HepG2 (cell line): ENCODE measurements at regions not wholly inside any gene's neighbourhood (a gene's known extent, or its start where the extent isn't known, plus 50 kb on each side); places are given as distances from the start of the nearest gene placed in this dataset.

Source experiments
- ATAC-seq: fragments of 200-7000 bp; cut with Tn5 transposase; 3 replicates; pipeline ENCODE4 v1.9.1; 2020; ENCODE audit warnings: mild to moderate bottlenecking, moderate library complexity
- BruUV-seq: library from RNA; stranded (reverse); fragments of 400-500 nt; replicated peaks from 2 replicates; lab custom pipeline; 2021; lab: Mats Ljungman, UMichigan
- CTCF ChIA-PET: fragments of 300-600 bp; formaldehyde crosslinking; extraction: SDS; loops from one replicate; lab custom pipeline; 2021; ENCODE audit warnings: low total read pairs, inconsistent platforms, low intra/inter-chr PET ratio; lab: Yijun Ruan, JAX
- POLR2A ChIA-PET: fragments of 350-600 bp; sonication (Branson Sonifier 250); formaldehyde crosslinking; loops from one replicate; lab custom pipeline; 2020; ENCODE audit warnings: antibody characterized with exemption, inconsistent platforms; lab: Yijun Ruan, JAX
- DNase-seq: peaks from one replicate; pipeline ENCODE4 v3.0.0-alpha.2; 2015; ENCODE audit warnings: low spot score
- FAIRE-seq: peaks from 3 replicates; lab custom pipeline; 2011; peaks lifted over from hg19 to GRCh38; lab: Jason Lieb, UNC
- H2AFZ ChIP-seq: one replicate; pipeline ENCODE4 v1.6.1; 2011; ENCODE audit warnings: low read length, inconsistent platforms
- H3K27ac ChIP-seq: fragments of 300-600 bp; 3 replicates; pipeline ENCODE4 v1.8.0; 2011; ENCODE audit warnings: mixed run types, mild to moderate bottlenecking, mixed read lengths, low read length, inconsistent platforms; ENCODE audit not compliant: insufficient read depth; ENCODE audit errors: extremely low read length
- H3K27me3 ChIP-seq, 2 experiments: fragments of 200-600 bp in 1 of 2; 2 replicates in 1 of 2; 3 replicates in 1 of 2; pipeline versions ENCODE4 v1.6.0 to v1.8.0; 2011; ENCODE audit warnings: low read length in 2 of 2, mild to moderate bottlenecking in 2 of 2, moderate library complexity in 2 of 2, inconsistent platforms in 1 of 2; ENCODE audit not compliant: insufficient read depth in 2 of 2, control insufficient read depth in 1 of 2
- H3K36me3 ChIP-seq, 2 experiments: fragments of 200-600 bp in 1 of 2; replicated peaks in 1 of 2; 2 replicates in 1 of 2; 3 replicates in 1 of 2; pipeline versions ENCODE4 v1.5.1 to v1.8.0; 2011; ENCODE audit warnings: low read length in 2 of 2, inconsistent platforms in 1 of 2; ENCODE audit not compliant: insufficient read depth in 2 of 2, control insufficient read depth in 1 of 2
- H3K4me1 ChIP-seq: 2 replicates; pipeline ENCODE4 v1.5.1; 2012; ENCODE audit warnings: low read length, inconsistent platforms; ENCODE audit not compliant: insufficient read depth
- H3K4me2 ChIP-seq: 2 replicates; pipeline ENCODE4 v1.6.0; 2011; ENCODE audit warnings: low read depth, low read length, inconsistent platforms
- H3K4me3 ChIP-seq, 3 experiments: fragments of 200-600 bp in 1 of 3; sonication (generic), shearing (Covaris generic) in 1 of 3; replicated peaks in 1 of 3; 2 replicates each; pipeline ENCODE4 v1.5.1; 2011 to 2016; ENCODE audit warnings: low read length in 3 of 3, inconsistent platforms in 2 of 3, low read depth in 2 of 3, mild to moderate bottlenecking in 2 of 3, control low read depth in 1 of 3, mixed read lengths in 1 of 3; ENCODE audit not compliant: insufficient read depth in 1 of 3
- H3K79me2 ChIP-seq: one replicate; pipeline ENCODE4 v1.6.1; 2011; ENCODE audit warnings: low read length, inconsistent platforms; ENCODE audit not compliant: insufficient read depth
- H3K9ac ChIP-seq: 2 replicates; pipeline ENCODE4 v1.6.0; 2011; ENCODE audit warnings: mild to moderate bottlenecking, low read depth, low read length, inconsistent platforms; ENCODE audit not compliant: insufficient read depth
- H3K9me3 ChIP-seq: 2 replicates; pipeline ENCODE4 v1.5.1; 2012; ENCODE audit warnings: mild to moderate bottlenecking, low read length
- H4K20me1 ChIP-seq: 2 replicates; pipeline ENCODE4 v1.6.0; 2011; ENCODE audit warnings: inconsistent platforms, mild to moderate bottlenecking, low read length, moderate library complexity; ENCODE audit not compliant: insufficient read depth
- FOXO1 ChIP-seq: sonication (generic); formaldehyde crosslinking; IDR thresholded peaks from 2 replicates; pipeline ENCODE4 v1.4.0; 2020; ENCODE audit warnings: missing genetic modification reagents
- GATAD2A ChIP-seq: IDR thresholded peaks from 2 replicates; pipeline ENCODE4 v1.6.1; 2016
- HMG20A ChIP-seq: IDR thresholded peaks from 2 replicates; pipeline ENCODE4 v1.6.1; 2016; ENCODE audit warnings: borderline replicate concordance
- HOXA3 ChIP-seq: sonication (generic); formaldehyde crosslinking; IDR thresholded peaks from 2 replicates; pipeline ENCODE4 v1.5.0; 2020; ENCODE audit warnings: missing genetic modification reagents
- MTF1 ChIP-seq: sonication (generic); formaldehyde crosslinking; IDR thresholded peaks from 2 replicates; pipeline ENCODE4 v1.5.0; 2020; ENCODE audit warnings: missing genetic modification reagents
- PHB2 ChIP-seq: fragments of 450-650 bp; IDR thresholded peaks from 2 replicates; pipeline ENCODE4 v1.6.1; 2018; ENCODE audit not compliant: partially characterized antibody
- POLR2AphosphoS5 ChIP-seq: IDR thresholded peaks from 2 replicates; pipeline ENCODE4 v1.6.1; 2012; ENCODE audit warnings: low read depth, low read length
- SP4 ChIP-seq: sonication (generic); formaldehyde crosslinking; IDR thresholded peaks from 2 replicates; pipeline ENCODE4 v1.8.1; 2023; ENCODE audit warnings: mild to moderate bottlenecking, missing genetic modification reagents
- SRSF1 ChIP-seq: fragments of 200-400 bp; formaldehyde crosslinking; optimal IDR thresholded peaks from 2 replicates; pipeline ENCODE3; 2017; ENCODE audit warnings: mild to moderate bottlenecking, low read depth, low read length, moderate library complexity
- ZFY ChIP-seq: sonication (generic); formaldehyde crosslinking; IDR thresholded peaks from 2 replicates; pipeline ENCODE4 v1.4.0; 2020; ENCODE audit warnings: missing genetic modification reagents
- ZNF331 ChIP-seq: sonication (generic); formaldehyde crosslinking; IDR thresholded peaks from 2 replicates; pipeline ENCODE4 v1.4.0; 2020; ENCODE audit warnings: missing genetic modification reagents
- ZNF660 ChIP-seq: sonication (generic); formaldehyde crosslinking; IDR thresholded peaks from 2 replicates; pipeline ENCODE4 v1.5.1; 2020; ENCODE audit warnings: mild to moderate bottlenecking, low read depth, missing genetic modification reagents, borderline replicate concordance
- WGBS: methylation state at CpG from one replicate; pipeline ENCODE4 v1.1.6; 2017; ENCODE audit warnings: low lambda C conversion rate; 5-methylcytosine and 5-hydroxymethylcytosine counted together
- in situ Hi-C: cut with HindIII; loops from 2 replicates; pipeline ENCODE4 v1.10.0; 2017; ENCODE audit warnings: low pct_unique_long_range_greater_than_20kb; ENCODE audit not compliant: extremely low pct_ligation_motif_present
- intact Hi-C: fragments of 100-400 bp; cut with micrococcal nuclease; formaldehyde crosslinking; loops from one replicate; pipeline ENCODE4 v1.10.0; 2022; ENCODE audit not compliant: unreplicated experiment
- TF ChIP-seq, protein P1 (sequence below): sonication (generic); formaldehyde crosslinking; IDR thresholded peaks from 2 replicates; pipeline ENCODE4 v1.9.0; 2022; ENCODE audit warnings: low read depth, missing genetic modification reagents
- TF ChIP-seq, protein P2 (sequence below): sonication (generic); formaldehyde crosslinking; IDR thresholded peaks from 2 replicates; pipeline ENCODE4 v1.5.0; 2020; ENCODE audit warnings: mild to moderate bottlenecking, missing genetic modification reagents
- TF ChIP-seq, protein P3 (sequence below): sonication (generic); formaldehyde crosslinking; IDR thresholded peaks from 2 replicates; pipeline ENCODE4 v1.4.0; 2020; ENCODE audit warnings: missing genetic modification reagents

DNA sequence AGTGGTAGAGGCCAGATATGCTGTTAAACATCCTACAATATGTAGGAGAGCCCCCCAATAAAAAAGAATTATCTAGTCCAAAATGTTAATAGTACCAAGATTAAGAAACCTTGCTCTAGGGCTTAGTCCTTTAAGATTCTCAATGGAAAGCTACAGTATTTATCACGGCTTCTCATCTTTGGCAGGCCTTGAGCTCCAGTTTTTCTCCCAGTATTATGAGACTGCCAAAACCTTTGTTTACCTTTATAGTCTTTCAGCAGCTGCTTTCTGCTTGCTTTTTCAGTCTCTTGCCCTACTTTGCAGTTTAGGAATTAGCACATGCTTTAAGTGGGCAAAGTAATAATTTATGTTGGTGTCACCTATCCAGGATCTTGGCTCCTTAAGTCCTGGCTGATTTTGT, 59.7 kb downstream of the NHLRC1 start:
- Histone ChIP-seq H3K27ac (no peak overlapping the region), H3K36me3 (no peaks in the 10 kb centered on the region), H3K9me3 (no peaks in the 10 kb centered on the region), H3K4me1 (peaks cover 15% of the 10 kb centered on the region), H2AFZ (no peak overlapping the region), H3K4me2 (no peak overlapping the region), H3K4me3 (no peak overlapping the region), H3K27me3 (no peaks in the 10 kb centered on the region), H3K79me2 (no peaks in the 10 kb centered on the region), H4K20me1 (no peaks in the 10 kb centered on the region), H3K9ac (no peak overlapping the region)
- FAIRE-seq: peak; percentile 39
- 23% methylated on average over 1 of the region's 1 CpG for WGBS
- in situ Hi-C loops: no loop called here
- BruUV-seq: no TSS peak
- TF ChIP-seq ZNF331 (CRISPR knock-in tag) (no peak), ZNF660 (CRISPR knock-in tag) (no peak), ZFY (CRISPR knock-in tag) (no peak), PHB2 (no peak), MTF1 (no peak)
- TF ChIP-seq, protein P1, sequence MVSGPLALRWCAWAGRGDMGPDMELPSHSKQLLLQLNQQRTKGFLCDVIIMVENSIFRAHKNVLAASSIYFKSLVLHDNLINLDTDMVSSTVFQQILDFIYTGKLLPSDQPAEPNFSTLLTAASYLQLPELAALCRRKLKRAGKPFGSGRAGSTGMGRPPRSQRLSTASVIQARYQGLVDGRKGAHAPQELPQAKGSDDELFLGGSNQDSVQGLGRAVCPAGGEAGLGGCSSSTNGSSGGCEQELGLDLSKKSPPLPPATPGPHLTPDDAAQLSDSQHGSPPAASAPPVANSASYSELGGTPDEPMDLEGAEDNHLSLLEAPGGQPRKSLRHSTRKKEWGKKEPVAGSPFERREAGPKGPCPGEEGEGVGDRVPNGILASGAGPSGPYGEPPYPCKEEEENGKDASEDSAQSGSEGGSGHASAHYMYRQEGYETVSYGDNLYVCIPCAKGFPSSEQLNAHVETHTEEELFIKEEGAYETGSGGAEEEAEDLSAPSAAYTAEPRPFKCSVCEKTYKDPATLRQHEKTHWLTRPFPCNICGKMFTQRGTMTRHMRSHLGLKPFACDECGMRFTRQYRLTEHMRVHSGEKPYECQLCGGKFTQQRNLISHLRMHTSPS (CRISPR knock-in tag): no peak
- DNase-seq: no peak
- ATAC-seq: no peak
- ChIA-PET CTCF (no interaction called here), POLR2A (no interaction called here)
- intact Hi-C loops: no loop called here

DNA sequence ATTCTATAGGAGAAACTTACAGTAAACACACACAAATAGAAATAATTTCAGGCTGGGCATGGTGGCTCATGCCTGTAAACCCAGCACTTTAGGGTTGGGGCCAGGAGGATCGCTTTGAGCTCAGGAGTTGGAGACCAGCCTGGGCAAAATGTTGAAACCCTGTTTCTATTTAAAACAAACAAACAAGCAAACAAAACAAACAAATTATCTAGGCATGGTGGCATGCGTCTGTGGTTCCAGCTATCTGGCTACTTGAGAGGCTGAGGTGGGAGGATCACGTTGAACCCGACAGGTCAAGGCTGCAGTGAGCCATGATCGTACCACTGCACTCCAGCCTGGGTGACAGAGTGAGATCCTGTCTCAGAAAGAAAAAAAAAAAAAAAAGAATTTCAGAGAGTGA, 64.0 kb downstream of the NHLRC1 start:
- Histone ChIP-seq H3K4me1 (peaks cover 50% of the 10 kb centered on the region), H3K27ac (no peak overlapping the region), H3K79me2 (no peaks in the 10 kb centered on the region), H3K9me3 (no peaks in the 10 kb centered on the region), H3K36me3 (no peaks in the 10 kb centered on the region), H2AFZ (peak overlapping the region; percentile 0), H3K27me3 (no peaks in the 10 kb centered on the region; a peak in 2 of 5 replicates), H3K4me3 (no peak overlapping the region; a peak in 1 of 6 replicates), H3K4me2 (peak overlapping the region; percentile 70), H3K9ac (no peak overlapping the region), H4K20me1 (no peaks in the 10 kb centered on the region)
- peak; percentile 59 for ATAC-seq
- intact Hi-C loops: no loop called here
- no TSS peak for BruUV-seq
- ChIA-PET POLR2A (no interaction called here), CTCF (no interaction called here)
- in situ Hi-C loops: no loop called here
- no peak for DNase-seq
- no peak for FAIRE-seq
- WGBS: under 1% methylated on average over 5 of the region's 5 CpGs
- 0 out of 2 replicates have a peak, but pooled peaks have one; percentile 34 for TF ChIP-seq HOXA3 (CRISPR knock-in tag)
- TF ChIP-seq POLR2AphosphoS5: no peak
- no peak for TF ChIP-seq SRSF1
- TF ChIP-seq FOXO1 (CRISPR knock-in tag): 0 out of 2 replicates have a peak, but pooled peaks have one; percentile 21
- TF ChIP-seq, protein P2, sequence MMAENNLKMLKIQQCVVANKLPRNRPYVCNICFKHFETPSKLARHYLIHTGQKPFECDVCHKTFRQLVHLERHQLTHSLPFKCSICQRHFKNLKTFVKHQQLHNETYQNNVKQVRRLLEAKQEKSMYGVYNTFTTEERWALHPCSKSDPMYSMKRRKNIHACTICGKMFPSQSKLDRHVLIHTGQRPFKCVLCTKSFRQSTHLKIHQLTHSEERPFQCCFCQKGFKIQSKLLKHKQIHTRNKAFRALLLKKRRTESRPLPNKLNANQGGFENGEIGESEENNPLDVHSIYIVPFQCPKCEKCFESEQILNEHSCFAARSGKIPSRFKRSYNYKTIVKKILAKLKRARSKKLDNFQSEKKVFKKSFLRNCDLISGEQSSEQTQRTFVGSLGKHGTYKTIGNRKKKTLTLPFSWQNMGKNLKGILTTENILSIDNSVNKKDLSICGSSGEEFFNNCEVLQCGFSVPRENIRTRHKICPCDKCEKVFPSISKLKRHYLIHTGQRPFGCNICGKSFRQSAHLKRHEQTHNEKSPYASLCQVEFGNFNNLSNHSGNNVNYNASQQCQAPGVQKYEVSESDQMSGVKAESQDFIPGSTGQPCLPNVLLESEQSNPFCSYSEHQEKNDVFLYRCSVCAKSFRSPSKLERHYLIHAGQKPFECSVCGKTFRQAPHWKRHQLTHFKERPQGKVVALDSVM: peak; percentile 60
- TF ChIP-seq SP4 (CRISPR knock-in tag): no peak
- TF ChIP-seq, protein P3, sequence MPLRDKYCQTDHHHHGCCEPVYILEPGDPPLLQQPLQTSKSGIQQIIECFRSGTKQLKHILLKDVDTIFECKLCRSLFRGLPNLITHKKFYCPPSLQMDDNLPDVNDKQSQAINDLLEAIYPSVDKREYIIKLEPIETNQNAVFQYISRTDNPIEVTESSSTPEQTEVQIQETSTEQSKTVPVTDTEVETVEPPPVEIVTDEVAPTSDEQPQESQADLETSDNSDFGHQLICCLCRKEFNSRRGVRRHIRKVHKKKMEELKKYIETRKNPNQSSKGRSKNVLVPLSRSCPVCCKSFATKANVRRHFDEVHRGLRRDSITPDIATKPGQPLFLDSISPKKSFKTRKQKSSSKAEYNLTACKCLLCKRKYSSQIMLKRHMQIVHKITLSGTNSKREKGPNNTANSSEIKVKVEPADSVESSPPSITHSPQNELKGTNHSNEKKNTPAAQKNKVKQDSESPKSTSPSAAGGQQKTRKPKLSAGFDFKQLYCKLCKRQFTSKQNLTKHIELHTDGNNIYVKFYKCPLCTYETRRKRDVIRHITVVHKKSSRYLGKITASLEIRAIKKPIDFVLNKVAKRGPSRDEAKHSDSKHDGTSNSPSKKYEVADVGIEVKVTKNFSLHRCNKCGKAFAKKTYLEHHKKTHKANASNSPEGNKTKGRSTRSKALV (CRISPR knock-in tag): 0 out of 2 replicates have a peak, but pooled peaks have one; percentile 39
- TF ChIP-seq HMG20A: no peak
- 0 out of 2 replicates have a peak, but pooled peaks have one; percentile 9 for TF ChIP-seq GATAD2A
